Spleen (tissue), 7 donors: ENCODE measurements at regions not wholly inside any gene's neighbourhood (a gene's known extent, or its start where the extent isn't known, plus 50 kb on each side); places are given as distances from the start of the nearest gene placed in this dataset.

Source experiments
- CTCF ChIP-seq, 11 experiments: fragments of 200-600 bp in 7 of 11; fragments of 450-650 bp in 4 of 11; sonication (generic) in 4 of 11; IDR thresholded peaks in 8 of 11; conservative IDR thresholded peaks in 3 of 11; 1 replicate in 7 of 11; 2 replicates in 4 of 11; pipeline versions ENCODE4 v1.4.0 to v1.8.0; 2016 to 2021; ENCODE audit warnings: antibody characterized with exemption in 11 of 11, inconsistent platforms in 4 of 11, mild to moderate bottlenecking in 1 of 11
- POLR2A ChIP-seq, 3 donors: fragments of 450-650 bp; IDR thresholded peaks; one replicate each; pipeline ENCODE4 v1.5.1; 2017; ENCODE audit warnings: antibody characterized with exemption in 3 of 3, mild to moderate bottlenecking in 1 of 3
- donor health status: DM: no; HTN: no; CAD: no; lungs with moderate emphysema.
- donor health status: DM: no; HTN: no; CAD: no.
- donor health status: DM: no; HTN: no; CAD: no.

- TF ChIP-seq CTCF (IDR thresholded peaks at IDR 0.05 in 8 of 11, conservative IDR thresholded peaks at IDR 0.05 in 3 of 11) (no peak), POLR2A (IDR thresholded peaks at IDR 0.05) (no peak)
These were observed 322.0 kb downstream of the CTTN start for GRCh38 chr11:70720281-70720680.
